Hepatocyte (in vitro differentiated cells): ENCODE measurements at regions not wholly inside any gene's neighbourhood (a gene's known extent, or its start where the extent isn't known, plus 50 kb on each side); places are given as distances from the start of the nearest gene placed in this dataset.

Experiments
- CTCF ChIP-seq: fragments of 200-600 bp; sonication (generic); IDR thresholded peaks from 2 replicates; pipeline ENCODE4 v1.5.1; 2016; ENCODE audit warnings: antibody characterized with exemption, mild to moderate bottlenecking; ENCODE audit not compliant: poor library complexity
- EZH2 ChIP-seq: fragments of 200-600 bp; sonication (generic); IDR thresholded peaks from 2 replicates; pipeline ENCODE4 v1.6.1; 2016; ENCODE audit warnings: antibody characterized with exemption, mild to moderate bottlenecking, borderline replicate concordance
- EZH2phosphoT487 ChIP-seq: fragments of 200-600 bp; sonication (generic); IDR thresholded peaks from one replicate; pipeline ENCODE4 v1.6.1; 2018; ENCODE audit warnings: antibody characterized with exemption, mild to moderate bottlenecking, low read depth, moderate library complexity; ENCODE audit not compliant: unreplicated experiment, severe bottlenecking

GRCh38 chr2:113827426-113827825 is 62.5 kb upstream of the ACTR3 start:
- TF ChIP-seq CTCF (no peak), EZH2 (no peak), EZH2phosphoT487 (no peak)
